ENCODE measurements at regions not wholly inside any gene's neighbourhood (a gene's known extent, or its start where the extent isn't known, plus 50 kb on each side); places are given as distances from the start of the nearest gene placed in this dataset.

- peaks cover 4% of the 10 kb centered on the region for H3K27me3 Mint-ChIP-seq
- ChIA-PET CTCF (no interaction called here), POLR2A (no interaction called here)
- no peak overlapping the region for H3K27ac Mint-ChIP-seq
- no peak for ATAC-seq
- no peak for DNase-seq
- intact Hi-C loops (cut with micrococcal nuclease): no loop called here
- no peak for TF ChIP-seq CTCF (IDR thresholded peaks at IDR 0.05)
- no peak overlapping the region for H3K4me3 Mint-ChIP-seq
- peaks cover 7% of the 10 kb centered on the region for H3K9me3 Mint-ChIP-seq
- no peaks in the 10 kb centered on the region for H3K4me1 Mint-ChIP-seq (ENCODE audit: low read depth)
- H3K36me3 Mint-ChIP-seq (ENCODE audit: low read depth): no peaks in the 10 kb centered on the region
Measured at GRCh38 chr5:53219610-53220009, 110.1 kb upstream of the MOCS2 start.

- no peak for TF ChIP-seq CTCF (IDR thresholded peaks at IDR 0.05)
- Mint-ChIP-seq H3K36me3 (ENCODE audit: low read depth) (no peaks in the 10 kb centered on the region), H3K27ac (no peak overlapping the region), H3K27me3 (no peaks in the 10 kb centered on the region), H3K4me3 (no peak overlapping the region), H3K4me1 (ENCODE audit: low read depth) (no peaks in the 10 kb centered on the region), H3K9me3 (no peaks in the 10 kb centered on the region)
- CTCF ChIA-PET: interaction anchor here (1.1 kb wide), 1 partner anchor 11 kb away, joined by 4 read pairs; no protein-coding TSS in a partner anchor
- no peak for DNase-seq
- intact Hi-C loops (cut with micrococcal nuclease): no loop called here
- POLR2A ChIA-PET: no interaction called here
- ATAC-seq: no peak
Measured at GRCh38 chr5:53233645-53234405, 124.3 kb upstream of the MOCS2 start.

- TF ChIP-seq CTCF (IDR thresholded peaks at IDR 0.05): no peak
- Mint-ChIP-seq H3K27ac (no peak overlapping the region), H3K27me3 (peaks cover 6% of the 10 kb centered on the region), H3K9me3 (no peaks in the 10 kb centered on the region), H3K4me1 (ENCODE audit: low read depth) (no peaks in the 10 kb centered on the region), H3K36me3 (ENCODE audit: low read depth) (no peaks in the 10 kb centered on the region), H3K4me3 (no peak overlapping the region)
- intact Hi-C loops (cut with micrococcal nuclease): no loop called here
- POLR2A ChIA-PET: no interaction called here
- ATAC-seq: no peak
- CTCF ChIA-PET: no interaction called here
- DNase-seq: no peak
Measured at GRCh38 chr5:53236683-53237082, 127.1 kb upstream of the MOCS2 start.

- TF ChIP-seq CTCF (IDR thresholded peaks at IDR 0.05): no peak
- no peak overlapping the region for H3K27ac Mint-ChIP-seq
- no peaks in the 10 kb centered on the region for H3K36me3 Mint-ChIP-seq (ENCODE audit: low read depth)
- H3K4me3 Mint-ChIP-seq: no peak overlapping the region
- peaks cover 8% of the 10 kb centered on the region for H3K27me3 Mint-ChIP-seq
- CTCF ChIA-PET: no interaction called here
- ATAC-seq (no peak), DNase-seq (no peak)
- H3K4me1 Mint-ChIP-seq (ENCODE audit: low read depth): no peaks in the 10 kb centered on the region
- POLR2A ChIA-PET: no interaction called here
- H3K9me3 Mint-ChIP-seq: no peaks in the 10 kb centered on the region
- intact Hi-C loops (cut with micrococcal nuclease): no loop called here
Measured at GRCh38 chr5:53237876-53238275, 128.3 kb upstream of the MOCS2 start.

GRCh38 chr5:53239301-53239990 is 129.9 kb upstream of the MOCS2 start:
- no peak for DNase-seq
- no peaks in the 10 kb centered on the region for H3K36me3 Mint-ChIP-seq (ENCODE audit: low read depth)
- no peaks in the 10 kb centered on the region for H3K9me3 Mint-ChIP-seq
- ATAC-seq: no peak
- H3K4me1 Mint-ChIP-seq (ENCODE audit: low read depth): no peaks in the 10 kb centered on the region
- no peak overlapping the region for H3K4me3 Mint-ChIP-seq
- ChIA-PET POLR2A (no interaction called here), CTCF (no interaction called here)
- no peak overlapping the region for H3K27ac Mint-ChIP-seq
- intact Hi-C loops (cut with micrococcal nuclease): no loop called here
- no peak for TF ChIP-seq CTCF (IDR thresholded peaks at IDR 0.05)
- peaks cover 10% of the 10 kb centered on the region for H3K27me3 Mint-ChIP-seq

Data from activated CD8-positive, alpha-beta T cell treated with anti-CD3 and anti-CD28 coated beads for 36 hours (primary cell).